Activated T-cell treated with anti-CD3 and anti-CD28 coated beads, Interleukin-2, amount 50 U/mL, for 4 hours (primary cell): ENCODE measurements at regions not wholly inside any gene's neighbourhood (a gene's known extent, or its start where the extent isn't known, plus 50 kb on each side); places are given as distances from the start of the nearest gene placed in this dataset.
A peak's percentile ranks its signal among the peaks of the same experiment; 100 is the strongest.
"Not testable (repeated sequence)": the region's sequence is repeated elsewhere in the genome, so short reads cannot be mapped to it uniquely, and the experiment has no call there.

Experiments used
- ATAC-seq, 2 donors: fragments of 200-7000 bp; cut with Tn5 transposase; one replicate each; pipeline ENCODE4 v1.10.0; 2021
- DNase-seq: peaks from one replicate; pipeline ENCODE4 v3.0.0-alpha.2; 2020
- H3K27me3 Mint-ChIP-seq: one replicate; pipeline ENCODE4 v1.8.0; 2021; ENCODE audit warnings: low read depth, mixed read lengths
- H3K36me3 Mint-ChIP-seq: one replicate; pipeline ENCODE4 v1.8.0; 2022; ENCODE audit warnings: mixed read lengths; ENCODE audit not compliant: insufficient read depth
- H3K4me1 Mint-ChIP-seq: one replicate; pipeline ENCODE4 v1.8.0; 2021; ENCODE audit warnings: low read depth, mixed read lengths
- H3K4me3 Mint-ChIP-seq: one replicate; pipeline ENCODE4 v1.8.0; 2021; ENCODE audit warnings: mild to moderate bottlenecking, moderate library complexity, mixed read lengths
- H3K9me3 Mint-ChIP-seq: one replicate; pipeline ENCODE4 v1.8.0; 2021; ENCODE audit warnings: mixed read lengths

GRCh38 chr3:87796137-87796842 is 262.5 kb downstream of the CGGBP1 start:
- no peaks in the 10 kb centered on the region for H3K9me3 Mint-ChIP-seq
- peaks cover 22% of the 10 kb centered on the region for H3K4me1 Mint-ChIP-seq
- no peak for ATAC-seq
- peaks cover 55% of the 10 kb centered on the region for H3K27me3 Mint-ChIP-seq
- no peaks in the 10 kb centered on the region for H3K36me3 Mint-ChIP-seq
- DNase-seq, result no peak
- H3K4me3 Mint-ChIP-seq, result no peak overlapping the region

GRCh38 chr3:87795701-87796100 is 263.1 kb downstream of the CGGBP1 start:
- Mint-ChIP-seq H3K36me3 (no peaks in the 10 kb centered on the region), H3K9me3 (no peaks in the 10 kb centered on the region), H3K27me3 (peaks cover 59% of the 10 kb centered on the region), H3K4me3 (no peak overlapping the region), H3K4me1 (peaks cover 22% of the 10 kb centered on the region)
- DNase-seq, result no peak
- no peak for ATAC-seq

GRCh38 chr3:87793337-87793877 is 265.4 kb downstream of the CGGBP1 start:
- ATAC-seq (peak; percentile 35 to 38), DNase-seq (no peak)
- Mint-ChIP-seq H3K4me1 (peaks cover 22% of the 10 kb centered on the region), H3K9me3 (no peaks in the 10 kb centered on the region), H3K4me3 (peak overlapping the region; percentile 46), H3K36me3 (no peaks in the 10 kb centered on the region), H3K27me3 (peaks cover 72% of the 10 kb centered on the region)

GRCh38 chr3:87792534-87793336 is 266.1 kb downstream of the CGGBP1 start, which contains the start of gene HTR1F:
HTR1F (plus strand) TSS chr3:87792706.
- Mint-ChIP-seq H3K9me3 (no peaks in the 10 kb centered on the region), H3K27me3 (peaks cover 68% of the 10 kb centered on the region), H3K4me3 (peak within 1 kb of the TSS; percentile 66), H3K4me1 (peaks cover 22% of the 10 kb centered on the region), H3K36me3 (no peaks in the 10 kb centered on the region)
- DNase-seq, result no peak
- ATAC-seq, result peak; percentile 57 to 59

GRCh38 chr3:87792198-87792533 is 266.6 kb downstream of the CGGBP1 start:
- DNase-seq (no peak), ATAC-seq (no peak)
- peaks cover 22% of the 10 kb centered on the region for H3K4me1 Mint-ChIP-seq
- H3K27me3 Mint-ChIP-seq, result peaks cover 65% of the 10 kb centered on the region
- H3K36me3 Mint-ChIP-seq, result no peaks in the 10 kb centered on the region
- H3K4me3 Mint-ChIP-seq, result peak overlapping the region; percentile 66
- H3K9me3 Mint-ChIP-seq, result no peaks in the 10 kb centered on the region

GRCh38 chr3:87791248-87792027 is 267.4 kb downstream of the CGGBP1 start:
- ATAC-seq (no peak), DNase-seq (no peak)
- peaks cover 18% of the 10 kb centered on the region for H3K4me1 Mint-ChIP-seq
- peaks cover 63% of the 10 kb centered on the region for H3K27me3 Mint-ChIP-seq
- peak overlapping the region; percentile 66 for H3K4me3 Mint-ChIP-seq
- no peaks in the 10 kb centered on the region for H3K9me3 Mint-ChIP-seq
- H3K36me3 Mint-ChIP-seq, result no peaks in the 10 kb centered on the region

GRCh38 chr3:87789049-87789448 is 269.8 kb downstream of the CGGBP1 start:
- not testable (repeated sequence) for H3K9me3 Mint-ChIP-seq, H3K36me3 Mint-ChIP-seq, ATAC-seq, H3K4me3 Mint-ChIP-seq, DNase-seq
- peaks cover 12% of the 10 kb centered on the region for H3K4me1 Mint-ChIP-seq
- peaks cover 49% of the 10 kb centered on the region for H3K27me3 Mint-ChIP-seq

GRCh38 chr3:87788516-87788915 is 270.3 kb downstream of the CGGBP1 start:
- Mint-ChIP-seq H3K9me3 (no peaks in the 10 kb centered on the region), H3K4me1 (peaks cover 12% of the 10 kb centered on the region), H3K36me3 (no peaks in the 10 kb centered on the region), H3K27me3 (peaks cover 43% of the 10 kb centered on the region), H3K4me3 (no peak overlapping the region)
- ATAC-seq (no peak), DNase-seq (no peak)

GRCh38 chr3:87780811-87781210 is 278.0 kb downstream of the CGGBP1 start:
- DNase-seq (no peak), ATAC-seq (no peak)
- Mint-ChIP-seq H3K4me3 (no peak overlapping the region), H3K4me1 (no peaks in the 10 kb centered on the region), H3K36me3 (no peaks in the 10 kb centered on the region), H3K9me3 (peaks cover 8% of the 10 kb centered on the region), H3K27me3 (peaks cover 6% of the 10 kb centered on the region)

- DNase-seq (no peak), ATAC-seq (no peak)
- Mint-ChIP-seq H3K9me3 (peaks cover 8% of the 10 kb centered on the region), H3K4me3 (no peak overlapping the region), H3K27me3 (peaks cover 9% of the 10 kb centered on the region), H3K36me3 (no peaks in the 10 kb centered on the region), H3K4me1 (no peaks in the 10 kb centered on the region)
These were observed 279.9 kb downstream of the CGGBP1 start for GRCh38 chr3:87778876-87779275.

- peaks cover 4% of the 10 kb centered on the region for H3K9me3 Mint-ChIP-seq
- H3K36me3 Mint-ChIP-seq, result no peaks in the 10 kb centered on the region
- DNase-seq, result no peak
- ATAC-seq, result peak; percentile 69 to 73
- no peaks in the 10 kb centered on the region for H3K4me1 Mint-ChIP-seq
- no peak overlapping the region for H3K4me3 Mint-ChIP-seq
- peaks cover 6% of the 10 kb centered on the region for H3K27me3 Mint-ChIP-seq
These were observed 287.2 kb downstream of the CGGBP1 start for GRCh38 chr3:87771337-87772192.

- ATAC-seq (no peak), DNase-seq (no peak)
- Mint-ChIP-seq H3K4me3 (no peak overlapping the region), H3K9me3 (no peaks in the 10 kb centered on the region), H3K27me3 (no peaks in the 10 kb centered on the region), H3K36me3 (no peaks in the 10 kb centered on the region), H3K4me1 (no peaks in the 10 kb centered on the region)
These were observed 292.1 kb downstream of the CGGBP1 start for GRCh38 chr3:87766721-87767120.

GRCh38 chr3:87765256-87765655 is 293.5 kb downstream of the CGGBP1 start:
- DNase-seq (no peak), ATAC-seq (no peak)
- no peaks in the 10 kb centered on the region for H3K4me1 Mint-ChIP-seq
- no peaks in the 10 kb centered on the region for H3K9me3 Mint-ChIP-seq
- no peak overlapping the region for H3K4me3 Mint-ChIP-seq
- H3K27me3 Mint-ChIP-seq, result no peaks in the 10 kb centered on the region
- no peaks in the 10 kb centered on the region for H3K36me3 Mint-ChIP-seq
